Mucosa of gallbladder (tissue), 1 donor: ENCODE measurements at regions not wholly inside any gene's neighbourhood (a gene's known extent, or its start where the extent isn't known, plus 50 kb on each side); places are given as distances from the start of the nearest gene placed in this dataset.
A peak's percentile ranks its signal among the peaks of the same experiment; 100 is the strongest.
"Not testable (repeated sequence)": the region's sequence is repeated elsewhere in the genome, so short reads cannot be mapped to it uniquely, and the experiment has no call there.

ENCODE experiments used
- DNase-seq: peaks from one replicate; pipeline ENCODE4 v3.0.0-alpha.2; 2020; ENCODE audit warnings: low spot score
- donor health status: DM: no; HTN: no; CAD: no.

DNA sequence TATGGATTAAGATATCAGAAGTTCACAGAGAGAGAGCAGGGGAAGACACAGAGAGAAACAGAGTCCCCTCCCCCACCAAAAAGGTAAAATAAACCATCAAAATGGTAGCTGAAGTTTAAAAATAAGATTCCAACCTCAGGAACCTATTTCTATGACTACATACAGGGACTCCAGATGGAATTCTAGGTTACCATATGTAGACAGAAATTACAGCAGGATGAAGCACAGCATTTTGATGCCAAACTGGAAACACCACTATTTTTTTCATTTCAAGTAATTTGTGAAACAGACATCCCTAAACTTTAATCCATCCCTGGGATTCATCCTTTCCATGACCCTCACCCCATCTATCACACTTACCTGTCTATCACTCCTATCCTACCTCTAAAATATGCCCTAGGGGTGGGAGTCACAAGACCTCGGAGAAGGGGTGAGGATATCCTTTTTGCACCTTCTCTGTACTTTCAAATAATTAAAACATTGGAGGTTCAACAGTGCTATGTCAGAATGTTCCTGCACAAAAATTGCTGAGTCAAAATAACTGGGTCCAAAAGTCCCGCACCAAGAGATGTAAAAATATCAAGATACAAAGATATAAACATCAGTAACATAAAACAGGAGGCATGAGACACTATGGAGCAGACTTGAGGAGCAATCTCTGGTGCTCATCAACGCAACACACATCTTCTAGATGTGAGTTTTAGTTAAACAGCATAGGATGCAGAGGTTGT is 344.5 kb upstream of the RASGEF1B start:
- DNase-seq, result no peak

- no peak for DNase-seq
Observed at GRCh38 chr4:81814987-81815541, 343.4 kb upstream of the RASGEF1B start.

- no peak for DNase-seq
Observed at GRCh38 chr4:81811562-81812293, 340.0 kb upstream of the RASGEF1B start.

DNA sequence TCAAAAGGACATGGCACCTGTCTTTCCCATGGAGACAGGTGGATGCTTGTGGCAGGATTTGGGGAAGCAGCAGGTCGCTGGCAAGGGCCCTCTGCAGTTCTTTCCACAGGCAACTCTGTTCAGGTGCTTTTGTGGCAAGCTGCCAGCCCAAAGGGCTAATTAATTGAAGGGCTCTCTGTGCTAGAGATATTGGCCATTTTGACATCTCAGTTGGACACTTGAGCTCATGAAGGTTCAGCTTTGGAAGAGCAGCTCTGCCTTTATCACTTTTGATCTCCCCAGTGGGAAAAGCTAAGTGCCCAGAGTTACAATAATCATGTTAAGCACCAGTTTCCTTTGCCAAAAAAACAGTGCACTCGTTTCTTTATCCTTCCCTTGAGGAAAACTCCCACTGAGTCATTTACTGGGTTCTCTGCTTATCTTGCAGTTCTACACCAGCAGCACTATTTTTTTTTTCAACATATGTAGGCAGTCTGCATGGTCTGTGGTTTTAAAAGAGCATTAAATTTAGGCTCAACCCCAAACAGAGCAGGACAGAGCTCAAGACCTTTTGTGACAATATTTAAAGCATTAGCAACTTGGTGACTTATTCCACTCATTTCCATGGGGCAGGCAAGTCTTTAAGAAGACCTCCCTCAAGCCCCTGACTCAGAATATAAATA is 336.4 kb upstream of the RASGEF1B start:
- DNase-seq, result no peak

GRCh38 chr4:81807386-81807785 is 335.7 kb upstream of the RASGEF1B start:
- no peak for DNase-seq

DNA sequence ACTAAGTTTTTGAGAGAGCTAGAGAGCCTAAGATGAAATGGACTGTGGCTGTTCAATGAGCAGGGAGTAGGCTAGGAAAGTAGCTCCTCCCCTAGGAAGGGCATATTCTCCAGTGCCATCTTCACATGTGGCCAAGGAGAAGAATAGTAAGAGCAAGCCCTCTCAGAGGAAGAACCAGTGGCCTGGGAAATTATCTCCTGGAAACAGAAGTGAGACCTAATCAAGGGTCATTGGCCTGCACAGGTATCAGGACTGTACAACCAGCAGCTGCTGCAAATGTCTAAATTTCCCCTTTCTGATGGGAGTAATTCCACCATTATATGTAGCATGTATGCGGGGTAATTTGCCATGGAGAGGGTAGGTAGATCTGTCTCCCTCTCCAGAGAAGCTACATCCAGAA is 334.8 kb upstream of the RASGEF1B start:
- no peak for DNase-seq

DNA sequence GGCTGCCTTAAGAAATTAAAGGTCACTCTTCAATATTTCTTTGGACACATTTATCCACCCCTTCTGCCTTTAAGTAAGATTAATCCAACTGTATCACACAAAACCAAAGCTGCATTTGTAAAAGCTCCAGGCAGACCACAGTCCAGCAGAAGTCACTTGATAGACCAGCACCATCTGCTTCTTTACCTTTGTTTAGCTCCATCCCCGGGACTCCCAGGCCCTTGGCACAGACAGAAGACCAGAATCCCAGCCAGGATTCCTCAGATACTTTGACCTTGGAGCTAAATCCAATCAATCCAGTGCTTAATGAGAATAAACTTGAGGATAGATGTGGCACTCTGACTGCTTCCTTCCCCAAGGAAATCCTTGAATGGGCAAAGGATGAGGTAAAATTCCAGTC is 333.1 kb upstream of the RASGEF1B start:
- DNase-seq, result no peak

DNA sequence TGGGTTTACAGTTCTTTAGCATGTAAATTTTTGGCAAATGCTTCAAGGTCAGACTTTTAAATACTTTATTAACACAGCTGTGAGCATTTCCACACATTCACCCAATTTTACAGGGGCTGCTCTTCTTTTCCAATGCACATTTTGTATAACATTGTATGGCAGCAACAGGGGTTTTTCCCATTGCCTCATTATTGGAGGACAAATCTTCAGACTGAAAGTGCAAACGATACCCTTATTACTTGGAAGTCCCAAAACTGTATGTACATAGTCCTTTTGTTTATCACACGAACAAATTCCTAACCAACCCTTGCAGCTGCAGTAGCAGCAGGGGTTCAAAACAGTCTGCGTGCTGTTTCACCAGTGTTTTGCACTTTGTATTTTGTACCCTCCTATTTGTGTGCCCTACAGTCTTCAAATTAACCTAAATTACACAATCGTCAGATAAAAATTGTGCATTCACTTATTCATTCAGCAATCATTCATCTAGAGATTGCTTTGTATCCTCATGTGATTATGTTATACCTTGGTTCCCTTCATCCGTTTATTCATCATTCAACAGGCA is 330.7 kb upstream of the RASGEF1B start:
- no peak for DNase-seq

GRCh38 chr4:81799371-81799770 is 327.7 kb upstream of the RASGEF1B start:
- no peak for DNase-seq

DNA sequence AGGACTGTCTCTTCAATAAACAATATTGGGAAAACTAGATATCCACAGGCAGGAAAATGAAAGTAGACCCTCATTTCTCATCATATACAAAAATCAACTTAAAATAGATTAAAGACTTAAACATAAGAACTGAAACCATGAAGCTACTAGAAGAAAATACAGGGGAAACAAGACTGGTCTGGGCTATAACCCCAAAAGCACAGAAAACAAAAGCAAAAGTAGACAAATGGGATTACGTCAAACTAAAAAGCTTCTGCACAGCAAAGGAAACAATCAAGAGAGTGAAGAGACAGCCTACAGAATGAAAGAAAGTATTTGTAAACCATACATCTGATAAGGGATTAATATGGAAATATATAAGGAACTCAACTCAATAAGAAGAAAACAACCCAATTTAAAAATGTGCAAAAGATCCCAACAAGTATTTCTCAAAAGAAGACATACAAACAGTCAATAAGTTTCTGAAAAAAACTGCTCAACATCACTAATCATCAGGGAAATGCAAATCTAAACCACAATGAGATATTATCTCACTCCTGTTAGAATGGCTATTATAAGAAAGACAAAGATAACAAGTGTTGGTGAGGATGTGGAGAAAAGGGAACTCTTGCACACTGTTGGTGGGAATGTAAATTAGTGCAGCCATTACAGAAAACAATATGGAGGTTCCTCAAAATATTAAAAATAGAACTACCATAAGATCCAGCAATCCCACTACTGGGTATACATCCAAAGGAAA is 325.3 kb upstream of the RASGEF1B start:
- DNase-seq, result no peak

GRCh38 chr4:81792521-81792920 is 320.8 kb upstream of the RASGEF1B start:
- no peak for DNase-seq

DNA sequence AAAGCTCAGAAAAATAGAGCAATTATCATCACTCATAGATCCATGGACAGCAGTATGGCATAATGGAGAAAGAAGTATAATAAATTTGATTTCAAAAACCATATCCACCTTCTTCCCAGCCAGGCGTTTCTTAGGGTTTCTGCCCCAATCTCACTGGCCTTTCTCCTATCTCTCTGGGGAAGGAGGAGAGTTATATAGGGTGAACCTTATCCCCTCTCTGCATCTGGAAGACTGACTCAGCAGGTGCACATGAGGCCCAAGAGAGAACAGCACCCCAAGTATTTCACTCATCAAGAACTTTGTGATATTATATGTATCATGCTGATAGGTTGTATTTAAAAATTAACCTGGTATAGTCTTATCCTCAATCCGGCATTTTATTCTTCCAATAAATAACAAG is 318.8 kb upstream of the RASGEF1B start:
- DNase-seq, result no peak

DNA sequence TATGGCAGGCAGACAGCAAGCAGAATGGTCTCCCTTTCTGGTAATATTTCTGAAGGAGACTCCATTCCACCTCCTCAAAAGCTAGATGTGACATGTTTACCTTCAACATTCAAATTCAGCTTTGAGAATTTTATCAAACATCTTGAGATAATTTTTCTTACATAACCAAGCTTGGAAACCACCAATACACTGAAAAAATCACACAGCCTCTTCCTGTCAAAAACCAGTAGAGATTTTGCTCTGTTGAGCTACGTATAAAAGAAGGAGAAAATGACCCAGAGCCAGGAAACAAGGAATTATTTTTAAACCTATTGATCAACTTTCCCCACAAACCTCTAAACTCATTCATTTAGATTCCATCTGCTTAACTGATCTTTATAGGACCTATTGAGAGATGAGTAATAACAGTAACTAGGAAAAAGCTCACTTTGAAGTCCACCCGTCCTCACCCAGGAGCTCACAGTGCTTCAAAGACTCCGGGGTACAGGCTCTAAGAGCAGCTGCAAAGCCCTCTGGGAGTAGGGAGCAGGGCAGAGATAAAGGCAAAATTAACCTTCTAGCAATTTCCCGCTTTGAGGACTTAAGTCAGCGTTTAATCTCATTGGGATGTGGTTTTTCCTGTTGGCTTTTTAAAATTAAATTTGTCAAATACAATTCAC is 318.2 kb upstream of the RASGEF1B start:
- no peak for DNase-seq

DNA sequence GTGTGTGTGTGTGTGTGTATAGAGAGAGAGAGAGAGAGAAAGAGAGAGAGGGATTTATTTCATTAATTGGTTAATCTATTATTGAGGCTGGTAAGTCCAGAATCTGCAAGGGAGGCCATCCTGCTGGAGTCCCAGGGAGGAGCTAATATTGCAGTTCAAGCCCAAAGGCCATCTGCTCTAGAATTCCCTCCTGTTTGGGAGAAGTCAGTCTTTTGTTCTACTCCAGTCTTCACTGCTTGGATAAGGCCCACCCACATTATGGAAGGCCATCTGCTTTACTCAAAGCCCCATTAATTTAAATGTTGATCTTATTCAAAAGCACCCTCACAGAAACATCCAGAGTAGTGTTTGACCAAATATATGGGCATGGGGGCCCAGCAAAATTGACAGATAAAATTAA is 317.5 kb upstream of the RASGEF1B start:
- no peak for DNase-seq

DNA sequence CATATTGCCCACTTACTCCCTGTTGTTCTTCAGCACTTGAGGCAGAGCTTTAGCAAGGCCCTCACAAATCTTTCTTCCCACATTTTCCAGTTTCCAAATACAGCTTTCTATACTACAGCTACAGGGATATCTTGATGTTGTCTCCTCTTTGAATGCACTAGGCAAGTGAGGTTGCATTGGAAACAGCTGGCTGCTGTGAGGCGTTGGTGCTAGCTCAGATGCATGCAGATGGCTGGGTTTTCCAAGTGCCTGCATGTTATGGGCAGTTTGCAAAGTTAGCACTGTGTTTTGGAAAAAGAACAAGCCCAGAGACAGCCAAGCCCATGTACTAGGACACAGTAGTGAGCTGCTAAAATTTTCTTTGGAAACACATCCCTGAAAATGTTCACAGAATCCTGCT is 315.1 kb upstream of the RASGEF1B start:
- DNase-seq, result no peak

- DNase-seq, result peak; percentile 64
Observed at GRCh38 chr4:81786063-81786763, 314.5 kb upstream of the RASGEF1B start.

DNA sequence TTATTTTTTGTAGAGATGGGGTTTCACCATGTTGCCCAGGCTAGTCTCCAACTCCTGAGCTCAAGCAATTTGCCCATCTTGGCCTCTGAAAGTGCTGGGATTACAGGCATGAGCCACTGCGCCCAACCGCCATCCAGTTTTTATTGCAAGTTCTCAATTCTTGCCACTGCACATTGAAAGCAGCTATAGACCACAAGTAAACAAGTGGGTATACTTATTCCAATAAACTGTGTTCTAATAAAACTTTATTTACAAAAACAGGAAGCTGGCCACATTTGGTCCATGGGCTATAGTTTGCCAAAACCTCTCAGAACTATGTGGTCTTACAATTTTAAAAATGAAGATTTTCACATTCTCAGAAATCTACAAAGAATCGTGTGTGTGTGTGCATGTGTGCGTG is 313.6 kb upstream of the RASGEF1B start:
- no peak for DNase-seq

DNA sequence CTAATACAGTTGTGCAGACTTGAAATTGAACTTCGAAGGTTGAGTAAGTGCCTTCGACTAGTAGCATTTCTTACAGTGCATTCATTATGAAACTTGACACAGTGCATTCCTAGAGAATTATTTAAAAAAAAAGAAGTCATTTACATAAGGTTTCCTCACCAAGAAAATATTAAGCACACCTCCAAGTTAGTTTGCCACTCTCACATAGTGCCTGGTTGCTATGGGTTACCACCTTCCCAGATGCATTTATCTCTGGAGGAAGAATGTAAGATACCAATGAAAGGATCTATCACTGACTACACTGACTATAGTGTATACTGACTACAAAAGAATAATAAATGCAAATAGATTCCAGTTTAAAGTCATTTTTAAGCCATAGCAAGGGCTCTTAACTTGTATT is 311.9 kb upstream of the RASGEF1B start:
- no peak for DNase-seq

DNA sequence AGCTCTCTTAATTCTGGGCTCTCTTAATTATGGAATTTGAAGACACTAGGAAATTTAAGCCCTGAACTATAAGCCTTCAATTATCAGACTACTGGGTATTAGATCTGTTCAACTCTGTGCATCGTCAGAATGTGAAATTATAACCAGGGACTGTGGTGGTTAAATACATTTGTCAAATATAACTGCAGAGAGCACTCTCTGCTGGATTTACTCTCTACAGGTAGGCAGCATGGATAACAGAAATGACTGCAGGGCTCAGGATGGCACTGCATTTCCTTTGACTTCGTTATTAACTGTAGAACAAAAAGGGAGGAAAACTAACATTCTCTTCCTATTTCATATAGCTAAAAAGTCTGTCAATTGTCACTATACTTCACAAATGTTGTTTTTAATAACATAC is 310.1 kb upstream of the RASGEF1B start:
- DNase-seq, result no peak

DNA sequence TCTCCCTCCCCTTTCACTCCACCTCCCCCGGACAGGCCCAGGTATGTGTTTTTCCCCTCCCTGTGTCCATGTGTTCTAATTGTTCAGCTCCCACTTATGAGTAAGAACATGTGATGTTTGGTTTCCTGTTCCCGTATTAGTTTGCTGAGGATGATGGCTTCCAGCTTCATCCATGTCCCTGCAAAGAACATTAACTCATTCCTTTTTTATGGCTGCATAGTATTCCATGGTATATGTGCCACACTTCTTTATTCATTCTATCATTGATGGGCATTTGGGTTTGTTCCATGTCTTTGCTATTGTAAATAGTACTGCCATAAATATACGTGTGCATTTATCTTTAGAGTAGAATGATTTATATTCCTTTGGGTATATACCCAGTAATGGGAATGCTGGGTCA is 306.0 kb upstream of the RASGEF1B start:
- DNase-seq, result not testable (repeated sequence)
